IMR-90 (cell line): ENCODE measurements at regions not wholly inside any gene's neighbourhood (a gene's known extent, or its start where the extent isn't known, plus 50 kb on each side); places are given as distances from the start of the nearest gene placed in this dataset.

Experiments
- ATAC-seq: fragments of 200-7000 bp; cut with Tn5 transposase; 2 replicates; pipeline ENCODE4 v1.9.1; 2020; ENCODE audit warnings: low read depth, mild to moderate bottlenecking, moderate library complexity
- BruUV-seq: library from RNA; stranded (reverse); fragments of 400-500 nt; replicated peaks from 2 replicates; lab custom pipeline; 2021; lab: Mats Ljungman, UMichigan
- CTCF ChIA-PET: fragments of 300-600 bp; formaldehyde crosslinking; extraction: SDS; loops from one replicate; lab custom pipeline; 2021; ENCODE audit warnings: antibody characterized with exemption; lab: Yijun Ruan, JAX
- POLR2A ChIA-PET: fragments of 300-600 bp; sonication (Branson Sonifier 250); formaldehyde crosslinking; loops from one replicate; lab custom pipeline; 2022; ENCODE audit warnings: antibody characterized with exemption; ENCODE audit not compliant: unreplicated experiment; lab: Charles Lee
- DNase-seq: peaks from one replicate; pipeline ENCODE4 v3.0.0; 2013
- H2AFZ ChIP-seq: replicated peaks from 2 replicates; pipeline ENCODE3; 2013; ENCODE audit warnings: low read length, mild to moderate bottlenecking; ENCODE audit not compliant: poor library complexity
- H2AK5ac ChIP-seq: 2 replicates; pipeline ENCODE4 v1.6.1; 2013; ENCODE audit warnings: low read depth, low read length, inconsistent platforms
- H2AK9ac ChIP-seq: replicated peaks from 2 replicates; pipeline ENCODE3; 2013; ENCODE audit warnings: mild to moderate bottlenecking, low read depth, low read length, moderate library complexity; ENCODE audit not compliant: poor library complexity
- H2BK120ac ChIP-seq: 2 replicates; pipeline ENCODE4 v1.6.1; 2013; ENCODE audit warnings: low read depth, low read length, inconsistent platforms
- H2BK15ac ChIP-seq: 3 replicates; pipeline ENCODE4 v1.6.1; 2013; ENCODE audit warnings: low read depth, low read length, inconsistent platforms
- H2BK20ac ChIP-seq: 2 replicates; pipeline ENCODE4 v1.6.1; 2013; ENCODE audit warnings: low read depth, mild to moderate bottlenecking, inconsistent platforms, low read length, moderate library complexity
- H2BK5ac ChIP-seq: 2 replicates; pipeline ENCODE4 v1.6.1; 2013; ENCODE audit warnings: mild to moderate bottlenecking, low read depth, low read length, inconsistent platforms; ENCODE audit not compliant: poor library complexity, severe bottlenecking
- H3K14ac ChIP-seq: replicated peaks from 2 replicates; pipeline ENCODE4 v1.6.1; 2013; ENCODE audit warnings: low read depth, low read length, inconsistent platforms
- H3K18ac ChIP-seq: 2 replicates; pipeline ENCODE4 v1.6.1; 2013; ENCODE audit warnings: low read depth, low read length, control low read depth
- H3K23ac ChIP-seq: 2 replicates; pipeline ENCODE4 v1.6.1; 2013; ENCODE audit warnings: low read depth, low read length, inconsistent platforms
- H3K27ac ChIP-seq: 2 replicates; pipeline ENCODE4 v1.5.1; 2013; ENCODE audit warnings: mild to moderate bottlenecking, control low read depth, low read length; ENCODE audit not compliant: insufficient read depth
- H3K27me3 ChIP-seq: 2 replicates; pipeline ENCODE4 v1.6.1; 2013; ENCODE audit warnings: low read length; ENCODE audit not compliant: control insufficient read depth, insufficient read depth
- H3K36me3 ChIP-seq: 2 replicates; pipeline ENCODE4 v1.6.1; 2013; ENCODE audit warnings: low read length, mixed read lengths; ENCODE audit not compliant: control insufficient read depth, insufficient read depth
- H3K4ac ChIP-seq: 2 replicates; pipeline ENCODE4 v1.6.1; 2013; ENCODE audit warnings: low read depth, low read length, inconsistent platforms
- H3K4me1 ChIP-seq: 2 replicates; pipeline ENCODE4 v1.6.1; 2013; ENCODE audit warnings: low read length, mixed read lengths; ENCODE audit not compliant: control insufficient read depth, insufficient read depth
- H3K4me2 ChIP-seq: 2 replicates; pipeline ENCODE4 v1.6.1; 2013; ENCODE audit warnings: low read depth, mild to moderate bottlenecking, control low read depth, low read length, moderate library complexity
- H3K4me3 ChIP-seq: 2 replicates; pipeline ENCODE4 v1.5.1; 2013; ENCODE audit warnings: low read depth, mild to moderate bottlenecking, control low read depth, low read length, moderate library complexity; ENCODE audit not compliant: insufficient read depth
- H3K56ac ChIP-seq: 2 replicates; pipeline ENCODE4 v1.6.1; 2013; ENCODE audit warnings: low read length, inconsistent platforms; ENCODE audit not compliant: insufficient read depth; ENCODE audit errors: extremely low read depth
- H3K79me1 ChIP-seq, 2 experiments: 2 replicates each; pipeline ENCODE4 v1.6.1; 2013; ENCODE audit warnings: low read length in 2 of 2, inconsistent platforms in 1 of 2, low read depth in 1 of 2
- H3K9ac ChIP-seq: 2 replicates; pipeline ENCODE4 v1.6.1; 2013; ENCODE audit warnings: low read depth, low read length, control low read depth
- H3K9me1 ChIP-seq: 2 replicates; pipeline ENCODE4 v1.6.1; 2013; ENCODE audit warnings: low read length, inconsistent platforms; ENCODE audit not compliant: insufficient read depth
- H3K9me3 ChIP-seq: 2 replicates; pipeline ENCODE4 v1.6.1; 2013; ENCODE audit warnings: low read length; ENCODE audit not compliant: control insufficient read depth, insufficient read depth
- H4K20me1 ChIP-seq: 2 replicates; pipeline ENCODE4 v1.6.1; 2013; ENCODE audit warnings: low read length, inconsistent platforms; ENCODE audit not compliant: insufficient read depth
- H4K5ac ChIP-seq: 2 replicates; pipeline ENCODE4 v1.6.1; 2013; ENCODE audit warnings: mild to moderate bottlenecking, low read depth, low read length, control low read depth
- H4K8ac ChIP-seq, 2 experiments: 2 replicates each; pipeline ENCODE4 v1.6.1; 2013; ENCODE audit warnings: low read depth in 2 of 2, low read length in 2 of 2, control low read depth in 1 of 2, inconsistent platforms in 1 of 2
- H4K91ac ChIP-seq: 2 replicates; pipeline ENCODE4 v1.6.1; 2013; ENCODE audit warnings: low read depth, low read length, inconsistent platforms; ENCODE audit not compliant: insufficient read depth
- BHLHE40 ChIP-seq: fragments of 150-350 bp; IDR thresholded peaks from 2 replicates; pipeline ENCODE4 v1.6.1; 2016; ENCODE audit warnings: mild to moderate bottlenecking, low read depth, low read length
- CEBPB ChIP-seq: IDR thresholded peaks from 2 replicates; pipeline ENCODE4 v1.6.1; 2012; ENCODE audit warnings: low read depth, low read length, improper control_type of control experiment
- CHD1 ChIP-seq: IDR thresholded peaks from 2 replicates; pipeline ENCODE4 v1.6.1; 2012; ENCODE audit warnings: low read depth, low read length, improper control_type of control experiment
- FOS ChIP-seq: fragments of 150-350 bp; IDR thresholded peaks from 2 replicates; pipeline ENCODE4 v1.6.1; 2016; ENCODE audit warnings: low read depth, low read length
- MAFK ChIP-seq: IDR thresholded peaks from 2 replicates; pipeline ENCODE4 v1.6.1; 2012; ENCODE audit warnings: low read depth, low read length, improper control_type of control experiment
- MAZ ChIP-seq: IDR thresholded peaks from 2 replicates; pipeline ENCODE4 v1.6.1; 2012; ENCODE audit warnings: low read depth, mild to moderate bottlenecking, low read length, improper control_type of control experiment, moderate library complexity, borderline replicate concordance
- MXI1 ChIP-seq: IDR thresholded peaks from 2 replicates; pipeline ENCODE4 v1.6.1; 2012; ENCODE audit warnings: low read depth, mild to moderate bottlenecking, low read length, moderate library complexity, borderline replicate concordance
- NFE2L2 ChIP-seq: fragments of 150-350 bp; IDR thresholded peaks from 2 replicates; pipeline ENCODE4 v1.6.1; 2016; ENCODE audit warnings: low read depth, mild to moderate bottlenecking, low read length
- POLR2A ChIP-seq: IDR thresholded peaks from 2 replicates; pipeline ENCODE4 v1.6.1; 2012; ENCODE audit warnings: mild to moderate bottlenecking, low read depth, low read length
- RAD21 ChIP-seq: IDR thresholded peaks from 2 replicates; pipeline ENCODE4 v1.6.1; 2012; ENCODE audit warnings: low read length, improper control_type of control experiment
- RCOR1 ChIP-seq: IDR thresholded peaks from 2 replicates; pipeline ENCODE4 v1.6.1; 2012; ENCODE audit warnings: mild to moderate bottlenecking, low read length, improper control_type of control experiment; ENCODE audit not compliant: insufficient replicate concordance
- RFX5 ChIP-seq: IDR thresholded peaks from 2 replicates; pipeline ENCODE4 v1.8.0; 2012; ENCODE audit warnings: low read depth, mild to moderate bottlenecking, low read length, moderate library complexity
- SMC3 ChIP-seq: fragments of 150-350 bp; IDR thresholded peaks from 2 replicates; pipeline ENCODE4 v1.6.1; 2016; ENCODE audit warnings: low read depth, mild to moderate bottlenecking, antibody characterized with exemption, low read length, moderate library complexity
- USF2 ChIP-seq: fragments of 150-350 bp; IDR thresholded peaks from 2 replicates; pipeline ENCODE4 v1.6.1; 2017; ENCODE audit warnings: mild to moderate bottlenecking, antibody characterized with exemption, low read length, low read depth
- WGBS, 2 experiments: methylation state at CpG; one replicate each; pipeline versions ENCODE4 v1.1.5 to v1.1.7; 2013; ENCODE audit warnings: missing lambda C conversion rate in 2 of 2; ENCODE audit not compliant: insufficient read length in 1 of 2; ENCODE audit errors: extremely low coverage in 2 of 2; 5-methylcytosine and 5-hydroxymethylcytosine counted together
- dilution Hi-C: fragments of 300-500 bp; cut with HindIII; formaldehyde crosslinking; loops from one replicate; pipeline ENCODE4 v1.14.3; 2018; ENCODE audit warnings: low sequenced_read_pairs; ENCODE audit not compliant: unreplicated experiment
- in situ Hi-C: fragments of 300-500 bp; cut with MboI; formaldehyde crosslinking; loops from 3 replicates; pipeline ENCODE4 v1.14.3; 2019; ENCODE audit warnings: low sequenced_read_pairs, inconsistent platforms, mixed read lengths
- intact Hi-C: fragments of 100-400 bp; cut with micrococcal nuclease; formaldehyde crosslinking; loops from 2 replicates; pipeline ENCODE4 v1.10.0; 2022
- TF ChIP-seq, protein P1 (sequence below): conservative IDR thresholded peaks from 2 replicates; pipeline ENCODE4 v1.5.1; 2012; ENCODE audit warnings: mild to moderate bottlenecking, low read depth, low read length, improper control_type of control experiment
- TF ChIP-seq, protein P2 (sequence below): fragments of 150-350 bp; IDR thresholded peaks from 2 replicates; pipeline ENCODE4 v1.6.1; 2016; ENCODE audit warnings: low read depth, mild to moderate bottlenecking, low read length, moderate library complexity, borderline replicate concordance

DNA sequence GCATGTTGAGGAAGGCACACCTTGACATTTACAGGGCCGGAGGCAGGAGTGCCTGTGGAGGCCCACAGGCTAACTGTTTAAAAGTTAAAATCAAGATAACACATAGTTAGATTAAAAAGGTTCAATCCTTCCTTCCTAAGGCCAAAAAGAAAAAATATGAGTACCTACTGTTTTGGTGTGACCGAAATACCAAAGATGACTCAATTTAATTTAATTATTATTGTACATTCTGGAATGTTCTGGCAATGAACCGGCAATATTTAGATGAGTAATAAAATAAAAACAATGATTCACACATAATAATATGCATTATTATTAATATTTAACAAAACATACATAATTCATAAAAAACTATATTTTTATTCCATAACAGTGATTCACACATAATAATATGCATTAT is 136.8 kb upstream of the NTF3 start:
- dilution Hi-C loops (no loop called here), in situ Hi-C loops (no loop called here), intact Hi-C loops (no loop called here)
- no peak overlapping the region for H3K4me3 ChIP-seq
- CTCF ChIA-PET, result no interaction called here
- POLR2A ChIA-PET, result no interaction called here
- H4K5ac ChIP-seq, result no peak overlapping the region
- H2AK9ac ChIP-seq, result no peak overlapping the region
- no peak overlapping the region for H3K14ac ChIP-seq
- H2BK5ac ChIP-seq, result no peak overlapping the region
- no peak overlapping the region for H3K9ac ChIP-seq
- no peaks in the 10 kb centered on the region for H3K79me1 ChIP-seq
- WGBS, 2 experiments, result no CpG with 5 or more reads among the region's 3 CpGs
- no peak overlapping the region for H3K27ac ChIP-seq
- no peak for TF ChIP-seq CEBPB
- no peak for TF ChIP-seq NFE2L2
- TF ChIP-seq, protein P1, sequence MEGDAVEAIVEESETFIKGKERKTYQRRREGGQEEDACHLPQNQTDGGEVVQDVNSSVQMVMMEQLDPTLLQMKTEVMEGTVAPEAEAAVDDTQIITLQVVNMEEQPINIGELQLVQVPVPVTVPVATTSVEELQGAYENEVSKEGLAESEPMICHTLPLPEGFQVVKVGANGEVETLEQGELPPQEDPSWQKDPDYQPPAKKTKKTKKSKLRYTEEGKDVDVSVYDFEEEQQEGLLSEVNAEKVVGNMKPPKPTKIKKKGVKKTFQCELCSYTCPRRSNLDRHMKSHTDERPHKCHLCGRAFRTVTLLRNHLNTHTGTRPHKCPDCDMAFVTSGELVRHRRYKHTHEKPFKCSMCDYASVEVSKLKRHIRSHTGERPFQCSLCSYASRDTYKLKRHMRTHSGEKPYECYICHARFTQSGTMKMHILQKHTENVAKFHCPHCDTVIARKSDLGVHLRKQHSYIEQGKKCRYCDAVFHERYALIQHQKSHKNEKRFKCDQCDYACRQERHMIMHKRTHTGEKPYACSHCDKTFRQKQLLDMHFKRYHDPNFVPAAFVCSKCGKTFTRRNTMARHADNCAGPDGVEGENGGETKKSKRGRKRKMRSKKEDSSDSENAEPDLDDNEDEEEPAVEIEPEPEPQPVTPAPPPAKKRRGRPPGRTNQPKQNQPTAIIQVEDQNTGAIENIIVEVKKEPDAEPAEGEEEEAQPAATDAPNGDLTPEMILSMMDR, result no peak
- TF ChIP-seq RCOR1, result no peak
- no peak for TF ChIP-seq RAD21
- TF ChIP-seq MAZ, result no peak
- TF ChIP-seq POLR2A, result no peak
- TF ChIP-seq SMC3, result no peak
- TF ChIP-seq MAFK, result no peak
- TF ChIP-seq, protein P2, sequence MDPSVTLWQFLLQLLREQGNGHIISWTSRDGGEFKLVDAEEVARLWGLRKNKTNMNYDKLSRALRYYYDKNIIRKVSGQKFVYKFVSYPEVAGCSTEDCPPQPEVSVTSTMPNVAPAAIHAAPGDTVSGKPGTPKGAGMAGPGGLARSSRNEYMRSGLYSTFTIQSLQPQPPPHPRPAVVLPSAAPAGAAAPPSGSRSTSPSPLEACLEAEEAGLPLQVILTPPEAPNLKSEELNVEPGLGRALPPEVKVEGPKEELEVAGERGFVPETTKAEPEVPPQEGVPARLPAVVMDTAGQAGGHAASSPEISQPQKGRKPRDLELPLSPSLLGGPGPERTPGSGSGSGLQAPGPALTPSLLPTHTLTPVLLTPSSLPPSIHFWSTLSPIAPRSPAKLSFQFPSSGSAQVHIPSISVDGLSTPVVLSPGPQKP, result no peak
- TF ChIP-seq RFX5, result no peak
- no peak for TF ChIP-seq CHD1
- TF ChIP-seq MXI1, result no peak
- no peak for TF ChIP-seq FOS
- no peak for TF ChIP-seq BHLHE40
- TF ChIP-seq USF2, result no peak
- no peaks in the 10 kb centered on the region for H3K9me3 ChIP-seq
- no peak overlapping the region for H3K4ac ChIP-seq
- no peak overlapping the region for H3K56ac ChIP-seq
- H4K20me1 ChIP-seq, result no peaks in the 10 kb centered on the region
- peaks cover 1% of the 10 kb centered on the region; the same call in 1 of the 2 replicates for H3K4me1 ChIP-seq
- peak; percentile 33 for DNase-seq
- peak overlapping the region; percentile 53; the same call in 1 of the 2 replicates for H2BK120ac ChIP-seq
- no peak overlapping the region for H2AFZ ChIP-seq
- H3K23ac ChIP-seq, result no peak overlapping the region
- H3K18ac ChIP-seq, result no peak overlapping the region
- H2AK5ac ChIP-seq, result no peak overlapping the region
- BruUV-seq, result no TSS peak
- no peak overlapping the region for H2BK20ac ChIP-seq
- no peak overlapping the region; the same call in 2 of the 3 replicates for H2BK15ac ChIP-seq
- no peak overlapping the region for H3K4me2 ChIP-seq
- H3K27me3 ChIP-seq, result peaks cover 2% of the 10 kb centered on the region; the same call in 1 of the 2 replicates
- H3K9me1 ChIP-seq, result no peaks in the 10 kb centered on the region
- H4K8ac ChIP-seq, result 0 out of 4 replicates have a peak overlapping the region, but pooled peaks of 1 of the 2 experiments have one; percentile 9
- ATAC-seq, result no peak
- no peaks in the 10 kb centered on the region for H3K36me3 ChIP-seq
- H4K91ac ChIP-seq, result no peak overlapping the region
